IMR-90 (cell line): ENCODE measurements at regions not wholly inside any gene's neighbourhood (a gene's known extent, or its start where the extent isn't known, plus 50 kb on each side); places are given as distances from the start of the nearest gene placed in this dataset.

Experiments
- ATAC-seq: fragments of 200-7000 bp; cut with Tn5 transposase; 2 replicates; pipeline ENCODE4 v1.9.1; 2020; ENCODE audit warnings: low read depth, mild to moderate bottlenecking, moderate library complexity
- BruUV-seq: library from RNA; stranded (reverse); fragments of 400-500 nt; replicated peaks from 2 replicates; lab custom pipeline; 2021; lab: Mats Ljungman, UMichigan
- CTCF ChIA-PET: fragments of 300-600 bp; formaldehyde crosslinking; extraction: SDS; loops from one replicate; lab custom pipeline; 2021; ENCODE audit warnings: antibody characterized with exemption; lab: Yijun Ruan, JAX
- POLR2A ChIA-PET: fragments of 300-600 bp; sonication (Branson Sonifier 250); formaldehyde crosslinking; loops from one replicate; lab custom pipeline; 2022; ENCODE audit warnings: antibody characterized with exemption; ENCODE audit not compliant: unreplicated experiment; lab: Charles Lee
- DNase-seq: peaks from one replicate; pipeline ENCODE4 v3.0.0; 2013
- H2AFZ ChIP-seq: replicated peaks from 2 replicates; pipeline ENCODE3; 2013; ENCODE audit warnings: low read length, mild to moderate bottlenecking; ENCODE audit not compliant: poor library complexity
- H2AK5ac ChIP-seq: 2 replicates; pipeline ENCODE4 v1.6.1; 2013; ENCODE audit warnings: low read depth, low read length, inconsistent platforms
- H2AK9ac ChIP-seq: replicated peaks from 2 replicates; pipeline ENCODE3; 2013; ENCODE audit warnings: mild to moderate bottlenecking, low read depth, low read length, moderate library complexity; ENCODE audit not compliant: poor library complexity
- H2BK120ac ChIP-seq: 2 replicates; pipeline ENCODE4 v1.6.1; 2013; ENCODE audit warnings: low read depth, low read length, inconsistent platforms
- H2BK15ac ChIP-seq: 3 replicates; pipeline ENCODE4 v1.6.1; 2013; ENCODE audit warnings: low read depth, low read length, inconsistent platforms
- H2BK20ac ChIP-seq: 2 replicates; pipeline ENCODE4 v1.6.1; 2013; ENCODE audit warnings: low read depth, mild to moderate bottlenecking, inconsistent platforms, low read length, moderate library complexity
- H2BK5ac ChIP-seq: 2 replicates; pipeline ENCODE4 v1.6.1; 2013; ENCODE audit warnings: mild to moderate bottlenecking, low read depth, low read length, inconsistent platforms; ENCODE audit not compliant: poor library complexity, severe bottlenecking
- H3K14ac ChIP-seq: replicated peaks from 2 replicates; pipeline ENCODE4 v1.6.1; 2013; ENCODE audit warnings: low read depth, low read length, inconsistent platforms
- H3K18ac ChIP-seq: 2 replicates; pipeline ENCODE4 v1.6.1; 2013; ENCODE audit warnings: low read depth, low read length, control low read depth
- H3K23ac ChIP-seq: 2 replicates; pipeline ENCODE4 v1.6.1; 2013; ENCODE audit warnings: low read depth, low read length, inconsistent platforms
- H3K27ac ChIP-seq: 2 replicates; pipeline ENCODE4 v1.5.1; 2013; ENCODE audit warnings: mild to moderate bottlenecking, control low read depth, low read length; ENCODE audit not compliant: insufficient read depth
- H3K27me3 ChIP-seq: 2 replicates; pipeline ENCODE4 v1.6.1; 2013; ENCODE audit warnings: low read length; ENCODE audit not compliant: control insufficient read depth, insufficient read depth
- H3K36me3 ChIP-seq: 2 replicates; pipeline ENCODE4 v1.6.1; 2013; ENCODE audit warnings: low read length, mixed read lengths; ENCODE audit not compliant: control insufficient read depth, insufficient read depth
- H3K4ac ChIP-seq: 2 replicates; pipeline ENCODE4 v1.6.1; 2013; ENCODE audit warnings: low read depth, low read length, inconsistent platforms
- H3K4me1 ChIP-seq: 2 replicates; pipeline ENCODE4 v1.6.1; 2013; ENCODE audit warnings: low read length, mixed read lengths; ENCODE audit not compliant: control insufficient read depth, insufficient read depth
- H3K4me2 ChIP-seq: 2 replicates; pipeline ENCODE4 v1.6.1; 2013; ENCODE audit warnings: low read depth, mild to moderate bottlenecking, control low read depth, low read length, moderate library complexity
- H3K4me3 ChIP-seq: 2 replicates; pipeline ENCODE4 v1.5.1; 2013; ENCODE audit warnings: low read depth, mild to moderate bottlenecking, control low read depth, low read length, moderate library complexity; ENCODE audit not compliant: insufficient read depth
- H3K56ac ChIP-seq: 2 replicates; pipeline ENCODE4 v1.6.1; 2013; ENCODE audit warnings: low read length, inconsistent platforms; ENCODE audit not compliant: insufficient read depth; ENCODE audit errors: extremely low read depth
- H3K79me1 ChIP-seq, 2 experiments: 2 replicates each; pipeline ENCODE4 v1.6.1; 2013; ENCODE audit warnings: low read length in 2 of 2, inconsistent platforms in 1 of 2, low read depth in 1 of 2
- H3K9ac ChIP-seq: 2 replicates; pipeline ENCODE4 v1.6.1; 2013; ENCODE audit warnings: low read depth, low read length, control low read depth
- H3K9me1 ChIP-seq: 2 replicates; pipeline ENCODE4 v1.6.1; 2013; ENCODE audit warnings: low read length, inconsistent platforms; ENCODE audit not compliant: insufficient read depth
- H3K9me3 ChIP-seq: 2 replicates; pipeline ENCODE4 v1.6.1; 2013; ENCODE audit warnings: low read length; ENCODE audit not compliant: control insufficient read depth, insufficient read depth
- H4K20me1 ChIP-seq: 2 replicates; pipeline ENCODE4 v1.6.1; 2013; ENCODE audit warnings: low read length, inconsistent platforms; ENCODE audit not compliant: insufficient read depth
- H4K5ac ChIP-seq: 2 replicates; pipeline ENCODE4 v1.6.1; 2013; ENCODE audit warnings: mild to moderate bottlenecking, low read depth, low read length, control low read depth
- H4K8ac ChIP-seq, 2 experiments: 2 replicates each; pipeline ENCODE4 v1.6.1; 2013; ENCODE audit warnings: low read depth in 2 of 2, low read length in 2 of 2, control low read depth in 1 of 2, inconsistent platforms in 1 of 2
- H4K91ac ChIP-seq: 2 replicates; pipeline ENCODE4 v1.6.1; 2013; ENCODE audit warnings: low read depth, low read length, inconsistent platforms; ENCODE audit not compliant: insufficient read depth
- BHLHE40 ChIP-seq: fragments of 150-350 bp; IDR thresholded peaks from 2 replicates; pipeline ENCODE4 v1.6.1; 2016; ENCODE audit warnings: mild to moderate bottlenecking, low read depth, low read length
- CEBPB ChIP-seq: IDR thresholded peaks from 2 replicates; pipeline ENCODE4 v1.6.1; 2012; ENCODE audit warnings: low read depth, low read length, improper control_type of control experiment
- CHD1 ChIP-seq: IDR thresholded peaks from 2 replicates; pipeline ENCODE4 v1.6.1; 2012; ENCODE audit warnings: low read depth, low read length, improper control_type of control experiment
- CTCF ChIP-seq: conservative IDR thresholded peaks from 2 replicates; pipeline ENCODE4 v1.5.1; 2012; ENCODE audit warnings: mild to moderate bottlenecking, low read depth, low read length, improper control_type of control experiment
- ELK1 ChIP-seq: fragments of 150-350 bp; IDR thresholded peaks from 2 replicates; pipeline ENCODE4 v1.6.1; 2016; ENCODE audit warnings: low read depth, mild to moderate bottlenecking, low read length, moderate library complexity, borderline replicate concordance
- FOS ChIP-seq: fragments of 150-350 bp; IDR thresholded peaks from 2 replicates; pipeline ENCODE4 v1.6.1; 2016; ENCODE audit warnings: low read depth, low read length
- MAFK ChIP-seq: IDR thresholded peaks from 2 replicates; pipeline ENCODE4 v1.6.1; 2012; ENCODE audit warnings: low read depth, low read length, improper control_type of control experiment
- MAZ ChIP-seq: IDR thresholded peaks from 2 replicates; pipeline ENCODE4 v1.6.1; 2012; ENCODE audit warnings: low read depth, mild to moderate bottlenecking, low read length, improper control_type of control experiment, moderate library complexity, borderline replicate concordance
- MXI1 ChIP-seq: IDR thresholded peaks from 2 replicates; pipeline ENCODE4 v1.6.1; 2012; ENCODE audit warnings: low read depth, mild to moderate bottlenecking, low read length, moderate library complexity, borderline replicate concordance
- NFE2L2 ChIP-seq: fragments of 150-350 bp; IDR thresholded peaks from 2 replicates; pipeline ENCODE4 v1.6.1; 2016; ENCODE audit warnings: low read depth, mild to moderate bottlenecking, low read length
- POLR2A ChIP-seq: IDR thresholded peaks from 2 replicates; pipeline ENCODE4 v1.6.1; 2012; ENCODE audit warnings: mild to moderate bottlenecking, low read depth, low read length
- RAD21 ChIP-seq: IDR thresholded peaks from 2 replicates; pipeline ENCODE4 v1.6.1; 2012; ENCODE audit warnings: low read length, improper control_type of control experiment
- RCOR1 ChIP-seq: IDR thresholded peaks from 2 replicates; pipeline ENCODE4 v1.6.1; 2012; ENCODE audit warnings: mild to moderate bottlenecking, low read length, improper control_type of control experiment; ENCODE audit not compliant: insufficient replicate concordance
- RFX5 ChIP-seq: IDR thresholded peaks from 2 replicates; pipeline ENCODE4 v1.8.0; 2012; ENCODE audit warnings: low read depth, mild to moderate bottlenecking, low read length, moderate library complexity
- SMC3 ChIP-seq: fragments of 150-350 bp; IDR thresholded peaks from 2 replicates; pipeline ENCODE4 v1.6.1; 2016; ENCODE audit warnings: low read depth, mild to moderate bottlenecking, antibody characterized with exemption, low read length, moderate library complexity
- USF2 ChIP-seq: fragments of 150-350 bp; IDR thresholded peaks from 2 replicates; pipeline ENCODE4 v1.6.1; 2017; ENCODE audit warnings: mild to moderate bottlenecking, antibody characterized with exemption, low read length, low read depth
- dilution Hi-C: fragments of 300-500 bp; cut with HindIII; formaldehyde crosslinking; loops from one replicate; pipeline ENCODE4 v1.14.3; 2018; ENCODE audit warnings: low sequenced_read_pairs; ENCODE audit not compliant: unreplicated experiment
- in situ Hi-C: fragments of 300-500 bp; cut with MboI; formaldehyde crosslinking; loops from 3 replicates; pipeline ENCODE4 v1.14.3; 2019; ENCODE audit warnings: low sequenced_read_pairs, inconsistent platforms, mixed read lengths
- intact Hi-C: fragments of 100-400 bp; cut with micrococcal nuclease; formaldehyde crosslinking; loops from 2 replicates; pipeline ENCODE4 v1.10.0; 2022

GRCh38 chr6:81295310-81295709 lies 457.2 kb downstream of the TENT5A start:
- Histone ChIP-seq H3K4me1 (no peaks in the 10 kb centered on the region), H3K27ac (no peak overlapping the region), H2BK120ac (no peak overlapping the region), H3K9me1 (no peaks in the 10 kb centered on the region), H4K8ac (no peak overlapping the region), H3K23ac (no peak overlapping the region), H4K5ac (no peak overlapping the region), H3K14ac (no peak overlapping the region), H3K27me3 (no peaks in the 10 kb centered on the region), H3K36me3 (no peaks in the 10 kb centered on the region), H4K91ac (no peak overlapping the region), H2BK20ac (no peak overlapping the region), H2AK9ac (no peak overlapping the region), H3K4me3 (no peak overlapping the region), H3K9me3 (no peaks in the 10 kb centered on the region), H2BK15ac (no peak overlapping the region), H2AK5ac (no peak overlapping the region), H3K18ac (no peak overlapping the region), H3K56ac (no peak overlapping the region), H2AFZ (no peak overlapping the region), H2BK5ac (no peak overlapping the region), H3K4me2 (no peak overlapping the region), H3K9ac (no peak overlapping the region), H4K20me1 (no peaks in the 10 kb centered on the region), H3K4ac (no peak overlapping the region), H3K79me1 (no peaks in the 10 kb centered on the region)
- ChIA-PET CTCF (no interaction called here), POLR2A (no interaction called here)
- intact Hi-C loops (no loop called here), in situ Hi-C loops (no loop called here), dilution Hi-C loops (no loop called here)
- ATAC-seq (no peak), DNase-seq (no peak)
- BruUV-seq: no TSS peak
- TF ChIP-seq CEBPB (no peak), POLR2A (no peak), CTCF (no peak), BHLHE40 (no peak), MAFK (no peak), MXI1 (no peak), FOS (no peak), RAD21 (no peak), RFX5 (no peak), MAZ (no peak), NFE2L2 (no peak), RCOR1 (no peak), USF2 (no peak), SMC3 (no peak), CHD1 (no peak), ELK1 (no peak)
